ENCODE measurements at regions not wholly inside any gene's neighbourhood (a gene's known extent, or its start where the extent isn't known, plus 50 kb on each side); places are given as distances from the start of the nearest gene placed in this dataset.

DNA sequence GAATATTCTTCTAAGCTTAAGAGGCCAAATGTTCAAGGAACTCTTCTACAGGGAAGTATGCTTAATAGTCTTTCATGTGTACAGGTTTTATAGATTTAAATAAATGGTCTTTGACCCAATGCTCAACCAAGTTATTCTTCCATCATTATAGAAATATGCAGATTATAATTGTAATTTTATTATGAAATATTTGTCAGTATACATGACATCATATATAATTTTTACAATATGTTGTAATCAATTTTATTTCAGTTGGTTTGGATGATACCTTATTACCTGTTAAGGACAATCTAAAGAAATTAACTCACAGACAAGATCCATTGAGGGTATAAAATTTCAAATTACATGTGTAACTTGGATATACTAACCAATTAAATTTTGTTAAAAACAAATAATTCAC lies 1278.3 kb downstream of the SLC16A7 start:
- Histone ChIP-seq H3K36me3 (no peaks in the 10 kb centered on the region), H3K9me3 (no peaks in the 10 kb centered on the region), H3K4me1 (no peaks in the 10 kb centered on the region), H3K4me3 (no peak overlapping the region), H3K27me3 (no peaks in the 10 kb centered on the region), H3K27ac (no peak overlapping the region)
- intact Hi-C loops (cut with DNase I), result no loop called here
- TF ChIP-seq, protein P1, sequence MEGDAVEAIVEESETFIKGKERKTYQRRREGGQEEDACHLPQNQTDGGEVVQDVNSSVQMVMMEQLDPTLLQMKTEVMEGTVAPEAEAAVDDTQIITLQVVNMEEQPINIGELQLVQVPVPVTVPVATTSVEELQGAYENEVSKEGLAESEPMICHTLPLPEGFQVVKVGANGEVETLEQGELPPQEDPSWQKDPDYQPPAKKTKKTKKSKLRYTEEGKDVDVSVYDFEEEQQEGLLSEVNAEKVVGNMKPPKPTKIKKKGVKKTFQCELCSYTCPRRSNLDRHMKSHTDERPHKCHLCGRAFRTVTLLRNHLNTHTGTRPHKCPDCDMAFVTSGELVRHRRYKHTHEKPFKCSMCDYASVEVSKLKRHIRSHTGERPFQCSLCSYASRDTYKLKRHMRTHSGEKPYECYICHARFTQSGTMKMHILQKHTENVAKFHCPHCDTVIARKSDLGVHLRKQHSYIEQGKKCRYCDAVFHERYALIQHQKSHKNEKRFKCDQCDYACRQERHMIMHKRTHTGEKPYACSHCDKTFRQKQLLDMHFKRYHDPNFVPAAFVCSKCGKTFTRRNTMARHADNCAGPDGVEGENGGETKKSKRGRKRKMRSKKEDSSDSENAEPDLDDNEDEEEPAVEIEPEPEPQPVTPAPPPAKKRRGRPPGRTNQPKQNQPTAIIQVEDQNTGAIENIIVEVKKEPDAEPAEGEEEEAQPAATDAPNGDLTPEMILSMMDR (IDR thresholded peaks at IDR 0.05), result no peak
- TF ChIP-seq POLR2A (IDR thresholded peaks at IDR 0.05), result no peak
- ATAC-seq, result no peak
- no peak for DNase-seq

- Histone ChIP-seq H3K36me3 (no peaks in the 10 kb centered on the region), H3K4me3 (no peak overlapping the region), H3K27ac (no peak overlapping the region), H3K27me3 (no peaks in the 10 kb centered on the region), H3K9me3 (no peaks in the 10 kb centered on the region), H3K4me1 (no peaks in the 10 kb centered on the region)
- ATAC-seq, result no peak
- 50% methylated on average over 2 of the region's 2 CpGs for WGBS (ENCODE audit: insufficient coverage, low coverage, low lambda C conversion rate, missing lambda C conversion rate)
- intact Hi-C loops (cut with DNase I), result no loop called here
- no peak for DNase-seq
- TF ChIP-seq, protein P1 (IDR thresholded peaks at IDR 0.05), result no peak
- no peak for TF ChIP-seq POLR2A (IDR thresholded peaks at IDR 0.05)
Measured at GRCh38 chr12:60920841-60921495, 1325.1 kb downstream of the SLC16A7 start.

DNA sequence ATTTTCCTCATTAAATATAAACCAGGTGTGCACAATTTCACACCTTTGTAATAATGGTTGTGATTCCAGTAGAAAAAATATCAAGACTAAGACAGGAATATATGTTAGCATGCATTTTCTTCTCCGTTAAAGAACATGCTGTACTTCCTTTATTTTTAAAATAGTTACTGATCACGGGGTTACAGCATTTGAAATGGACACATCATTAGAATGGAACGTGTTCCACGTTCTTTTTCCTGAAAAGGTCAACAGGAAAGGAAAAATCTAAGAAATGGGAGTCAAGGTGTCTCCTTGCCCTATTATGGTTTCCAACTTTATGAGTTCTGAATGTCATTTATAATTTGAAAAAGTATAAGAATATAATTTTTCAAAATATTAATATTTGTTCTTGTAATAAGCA lies 1325.7 kb downstream of the SLC16A7 start:
- no peaks in the 10 kb centered on the region for H3K27me3 ChIP-seq
- intact Hi-C loops (cut with DNase I), result no loop called here
- no peak overlapping the region for H3K4me3 ChIP-seq
- H3K27ac ChIP-seq, result no peak overlapping the region
- TF ChIP-seq, protein P1 (IDR thresholded peaks at IDR 0.05), result no peak
- TF ChIP-seq POLR2A (IDR thresholded peaks at IDR 0.05), result no peak
- no peak for ATAC-seq
- no peaks in the 10 kb centered on the region for H3K9me3 ChIP-seq
- no peak for DNase-seq
- 42% methylated on average over 4 of the region's 4 CpGs for WGBS (ENCODE audit: insufficient coverage, low coverage, low lambda C conversion rate, missing lambda C conversion rate)
- no peaks in the 10 kb centered on the region for H3K4me1 ChIP-seq
- no peaks in the 10 kb centered on the region for H3K36me3 ChIP-seq

DNA sequence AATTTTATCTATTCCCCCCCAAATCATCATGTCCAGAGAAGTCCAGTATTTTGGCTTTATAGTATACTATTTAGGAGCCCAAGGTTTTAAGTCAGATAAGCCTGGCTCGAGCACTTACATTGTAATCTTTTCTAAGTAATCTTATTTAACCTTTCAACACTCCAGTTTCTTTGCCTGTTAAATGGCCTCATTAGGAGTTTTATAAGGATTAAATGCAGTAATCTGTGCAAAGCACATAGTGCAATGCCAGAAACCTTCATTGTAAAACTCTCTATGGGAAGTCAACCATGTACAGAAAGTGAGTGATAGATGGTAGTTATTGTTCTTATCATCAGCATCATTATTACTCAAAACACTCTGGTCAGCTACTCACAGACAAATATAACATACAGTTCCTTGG lies 1330.4 kb downstream of the SLC16A7 start:
- Histone ChIP-seq H3K4me1 (no peaks in the 10 kb centered on the region), H3K9me3 (no peaks in the 10 kb centered on the region), H3K36me3 (no peaks in the 10 kb centered on the region), H3K4me3 (no peak overlapping the region), H3K27ac (no peak overlapping the region), H3K27me3 (no peaks in the 10 kb centered on the region)
- DNase-seq, result no peak
- TF ChIP-seq, protein P1 (IDR thresholded peaks at IDR 0.05), result no peak
- no peak for TF ChIP-seq POLR2A (IDR thresholded peaks at IDR 0.05)
- ATAC-seq, result no peak
- WGBS (ENCODE audit: insufficient coverage, low coverage, low lambda C conversion rate, missing lambda C conversion rate), result 31% methylated on average over 1 of the region's 1 CpG
- intact Hi-C loops (cut with DNase I), result no loop called here

GRCh38 chr12:60930151-60930550 lies 1330.1 kb upstream of the USP15 start:
- no peak for DNase-seq
- TF ChIP-seq, protein P1 (IDR thresholded peaks at IDR 0.05), result no peak
- no peak for TF ChIP-seq POLR2A (IDR thresholded peaks at IDR 0.05)
- Histone ChIP-seq H3K4me3 (no peak overlapping the region), H3K27me3 (no peaks in the 10 kb centered on the region), H3K4me1 (no peaks in the 10 kb centered on the region), H3K27ac (no peak overlapping the region), H3K36me3 (no peaks in the 10 kb centered on the region), H3K9me3 (no peaks in the 10 kb centered on the region)
- no peak for ATAC-seq
- intact Hi-C loops (cut with DNase I), result loop anchor here in 1 of 2 donors (5.0 kb wide), 1 partner anchor 48 kb away; no protein-coding TSS in a partner anchor

Measured in right lobe of liver (tissue), 6 donors.